ENCODE measurements at regions not wholly inside any gene's neighbourhood (a gene's known extent, or its start where the extent isn't known, plus 50 kb on each side); places are given as distances from the start of the nearest gene placed in this dataset.

DNA sequence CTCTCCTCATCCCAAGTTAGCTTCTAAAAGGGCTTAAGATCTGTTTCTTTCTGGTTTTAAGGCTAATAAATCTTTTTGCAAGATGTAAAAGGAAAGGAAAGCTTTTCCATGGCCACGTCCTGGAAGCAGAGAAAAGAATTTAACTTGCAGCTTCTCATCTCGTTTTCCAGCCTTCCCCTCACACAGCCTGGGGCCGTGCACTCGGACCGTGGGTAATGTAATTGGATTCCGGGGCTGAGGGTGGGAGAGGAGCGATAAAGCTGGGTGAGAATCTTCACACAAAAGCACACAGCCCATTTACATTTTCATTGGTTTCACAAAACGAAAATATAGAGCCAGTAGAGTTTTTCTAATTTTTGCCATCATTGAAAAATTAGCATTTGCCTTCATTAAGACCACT, 91.2 kb downstream of the IRX2 start:
- no peaks in the 10 kb centered on the region for H3K4me1 ChIP-seq (replicated peaks)
- no peaks in the 10 kb centered on the region for H3K9me3 ChIP-seq
- TF ChIP-seq POLR2A (IDR thresholded peaks at IDR 0.05) (no peak), CTCF (IDR thresholded peaks at IDR 0.05) (no peak), POLR2AphosphoS5 (IDR thresholded peaks at IDR 0.05) (no peak)
- H3K27ac ChIP-seq, result no peak overlapping the region
- no peak for DNase-seq (ENCODE audit: low spot score)
- H3K4me3 ChIP-seq, result no peak overlapping the region
- intact Hi-C loops (cut with DNase I), result no loop called here
- H3K36me3 ChIP-seq, result no peaks in the 10 kb centered on the region
- H3K27me3 ChIP-seq (replicated peaks; ENCODE audit: insufficient read depth), result peaks cover 6% of the 10 kb centered on the region
- 57% methylated on average over 8 of the region's 8 CpGs for WGBS

GRCh38 chr5:2658881-2659470, 92.5 kb downstream of the IRX2 start:
- peaks cover 4% of the 10 kb centered on the region for H3K27me3 ChIP-seq (replicated peaks; ENCODE audit: insufficient read depth)
- DNase-seq (ENCODE audit: low spot score), result no peak
- no peaks in the 10 kb centered on the region for H3K9me3 ChIP-seq
- no peaks in the 10 kb centered on the region for H3K4me1 ChIP-seq (replicated peaks)
- WGBS, result 27% methylated on average over 18 of the region's 18 CpGs
- intact Hi-C loops (cut with DNase I), result no loop called here
- H3K27ac ChIP-seq, result no peak overlapping the region
- H3K4me3 ChIP-seq, result no peak overlapping the region
- H3K36me3 ChIP-seq, result no peaks in the 10 kb centered on the region
- TF ChIP-seq CTCF (IDR thresholded peaks at IDR 0.05) (no peak), POLR2AphosphoS5 (IDR thresholded peaks at IDR 0.05) (no peak), POLR2A (IDR thresholded peaks at IDR 0.05) (no peak)

- DNase-seq (ENCODE audit: low spot score), result no peak
- Histone ChIP-seq H3K4me1 (replicated peaks) (no peaks in the 10 kb centered on the region), H3K36me3 (no peaks in the 10 kb centered on the region), H3K27ac (no peak overlapping the region), H3K27me3 (replicated peaks; ENCODE audit: insufficient read depth) (peaks cover 4% of the 10 kb centered on the region), H3K9me3 (no peaks in the 10 kb centered on the region), H3K4me3 (no peak overlapping the region)
- TF ChIP-seq CTCF (IDR thresholded peaks at IDR 0.05), result no peak
- no peak for TF ChIP-seq POLR2AphosphoS5 (IDR thresholded peaks at IDR 0.05)
- no peak for TF ChIP-seq POLR2A (IDR thresholded peaks at IDR 0.05)
- 33% methylated on average over 11 of the region's 11 CpGs for WGBS
- intact Hi-C loops (cut with DNase I), result no loop called here
These were observed 93.0 kb downstream of the IRX2 start for GRCh38 chr5:2658447-2658846.

DNA sequence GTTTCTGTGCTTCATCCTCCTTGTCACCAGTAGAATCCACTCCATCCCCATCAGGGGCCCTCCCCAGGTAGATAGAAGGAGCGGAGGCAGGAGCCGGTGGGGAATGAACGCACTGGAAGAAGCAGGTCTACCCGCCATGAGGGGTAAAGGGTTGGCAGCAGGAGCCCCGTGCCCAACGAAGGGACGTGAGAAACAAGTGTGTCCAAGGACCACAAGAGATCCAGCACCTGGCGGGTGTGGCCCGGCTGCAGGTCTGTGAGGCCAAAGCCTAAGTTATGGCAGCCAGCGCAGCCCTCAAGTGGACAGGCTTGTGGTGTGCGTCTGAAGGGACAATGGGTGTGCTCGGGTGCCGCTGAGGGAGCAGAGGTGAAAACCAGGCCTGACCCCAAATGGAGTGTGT, 94.3 kb downstream of the IRX2 start:
- WGBS, result 87% methylated on average over 13 of the region's 13 CpGs
- H3K27me3 ChIP-seq (replicated peaks; ENCODE audit: insufficient read depth), result peaks cover 4% of the 10 kb centered on the region
- H3K4me3 ChIP-seq, result no peak overlapping the region
- no peak overlapping the region for H3K27ac ChIP-seq
- H3K4me1 ChIP-seq (replicated peaks), result no peaks in the 10 kb centered on the region
- DNase-seq (ENCODE audit: low spot score), result no peak
- H3K9me3 ChIP-seq, result no peaks in the 10 kb centered on the region
- intact Hi-C loops (cut with DNase I), result no loop called here
- TF ChIP-seq POLR2A (IDR thresholded peaks at IDR 0.05), result no peak
- no peak for TF ChIP-seq CTCF (IDR thresholded peaks at IDR 0.05)
- no peak for TF ChIP-seq POLR2AphosphoS5 (IDR thresholded peaks at IDR 0.05)
- no peaks in the 10 kb centered on the region for H3K36me3 ChIP-seq

- Histone ChIP-seq H3K36me3 (no peaks in the 10 kb centered on the region), H3K27ac (no peak overlapping the region), H3K4me1 (replicated peaks) (no peaks in the 10 kb centered on the region), H3K9me3 (no peaks in the 10 kb centered on the region), H3K4me3 (no peak overlapping the region), H3K27me3 (replicated peaks; ENCODE audit: insufficient read depth) (peaks cover 4% of the 10 kb centered on the region)
- no peak for TF ChIP-seq POLR2AphosphoS5 (IDR thresholded peaks at IDR 0.05)
- no peak for TF ChIP-seq CTCF (IDR thresholded peaks at IDR 0.05)
- TF ChIP-seq POLR2A (IDR thresholded peaks at IDR 0.05), result no peak
- intact Hi-C loops (cut with DNase I), result no loop called here
- 47% methylated on average over 11 of the region's 11 CpGs for WGBS
- DNase-seq (ENCODE audit: low spot score), result no peak
These were observed 95.3 kb downstream of the IRX2 start for GRCh38 chr5:2656206-2656605.
